HG02678 (cell line): ENCODE measurements at regions not wholly inside any gene's neighbourhood (a gene's known extent, or its start where the extent isn't known, plus 50 kb on each side); places are given as distances from the start of the nearest gene placed in this dataset.

ENCODE experiments used
- ATAC-seq: cut with Tn5 transposase; IDR thresholded peaks from one replicate; pipeline ENCODE4 v1.9.1; 2021; ENCODE audit warnings: mild to moderate bottlenecking, moderate library complexity; ENCODE audit not compliant: unreplicated experiment

DNA sequence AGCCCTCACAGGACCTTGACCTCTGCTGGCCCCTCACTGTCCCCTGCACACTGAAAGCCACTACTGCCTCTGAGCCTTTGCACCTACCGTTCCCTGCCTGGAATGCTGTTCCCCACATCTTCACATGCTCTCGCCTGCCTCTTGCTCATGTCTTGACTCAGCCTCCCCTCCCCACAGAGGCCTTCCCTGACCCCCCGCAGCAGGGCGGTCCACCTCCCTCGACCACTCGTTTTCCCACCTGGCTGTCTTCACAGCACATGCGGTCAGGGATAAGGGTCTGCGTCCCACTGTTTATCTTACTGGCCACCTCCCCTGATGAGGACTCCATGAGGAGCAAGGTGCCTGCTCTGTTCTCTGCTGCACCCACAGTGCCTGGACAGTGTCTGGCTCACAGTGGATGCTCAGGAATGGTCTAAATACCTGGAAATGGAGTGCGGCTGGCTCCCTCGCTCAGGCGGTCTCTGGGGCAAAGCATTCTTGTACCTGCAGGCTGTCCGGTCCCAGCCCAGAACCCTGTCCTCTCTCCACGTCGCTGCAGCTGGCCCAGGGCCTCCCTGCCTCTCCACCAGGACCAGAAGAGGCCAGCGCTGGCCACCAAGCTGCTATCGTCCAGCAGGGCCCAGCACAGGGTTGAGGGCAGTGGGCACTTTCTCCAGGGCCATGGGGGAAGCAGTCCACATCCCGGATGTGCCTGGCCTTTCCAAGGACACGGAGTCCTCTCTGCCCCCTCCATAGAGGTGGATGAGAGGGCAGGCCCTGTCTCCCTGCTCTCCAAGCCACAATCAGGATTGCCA is 107.4 kb downstream of the NCOR2 start:
- no peak for ATAC-seq

- no peak for ATAC-seq
Measured at GRCh38 chr12:124458992-124459851, 108.2 kb downstream of the NCOR2 start.

- ATAC-seq, result no peak
Measured at GRCh38 chr12:124458220-124458991, 109.0 kb downstream of the NCOR2 start.

- ATAC-seq, result peak; percentile 30
Measured at GRCh38 chr12:124457287-124458219, 109.9 kb downstream of the NCOR2 start.

DNA sequence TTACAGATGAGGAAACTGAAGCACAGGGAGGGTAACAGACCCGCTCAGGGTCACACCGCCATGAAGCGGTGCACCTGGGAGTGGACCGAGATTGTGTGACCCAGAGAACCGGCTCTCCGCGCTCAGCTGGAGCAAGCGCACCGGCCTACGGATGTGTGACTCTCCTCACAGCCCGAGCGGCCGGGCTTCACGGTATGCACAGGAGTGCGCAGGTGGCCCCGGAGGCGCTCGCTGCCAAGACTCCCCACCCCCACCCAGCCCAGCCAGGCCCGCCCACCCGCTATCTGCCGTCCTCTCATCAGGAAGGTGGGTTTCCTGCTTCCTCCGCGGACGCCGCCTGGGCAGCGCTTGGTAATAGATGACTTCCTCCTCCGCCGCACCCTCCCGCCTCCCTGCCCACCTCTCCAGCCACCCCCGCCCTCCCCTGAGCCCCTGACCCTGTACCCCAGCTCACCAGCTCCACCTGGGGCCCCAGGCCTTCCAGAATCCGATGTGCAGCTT is 110.7 kb downstream of the NCOR2 start:
- ATAC-seq, result peak; percentile 23

DNA sequence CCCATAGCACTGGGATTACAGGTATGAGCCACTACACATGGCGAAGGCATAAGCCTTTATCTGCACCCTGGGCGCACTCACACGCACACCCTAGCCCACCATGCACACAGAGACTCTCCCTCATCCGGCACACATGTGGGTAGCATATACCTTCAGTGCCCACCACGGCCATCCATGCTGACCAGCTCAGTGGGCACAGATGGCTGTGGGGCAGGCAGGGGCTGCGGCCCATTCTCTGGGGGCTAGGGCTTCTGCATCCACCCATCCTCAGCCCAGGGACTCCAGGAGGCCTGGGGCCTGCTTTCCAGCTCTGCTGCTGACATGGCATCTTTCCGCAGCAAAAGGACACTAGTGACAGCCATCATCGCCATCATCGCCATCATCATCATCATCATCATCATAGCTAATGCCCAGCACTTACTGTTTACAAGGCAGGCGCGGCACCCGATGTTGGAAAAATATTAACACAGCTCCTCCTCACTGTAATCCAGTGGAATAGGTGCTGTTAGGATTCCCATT is 111.2 kb downstream of the NCOR2 start:
- no peak for ATAC-seq

DNA sequence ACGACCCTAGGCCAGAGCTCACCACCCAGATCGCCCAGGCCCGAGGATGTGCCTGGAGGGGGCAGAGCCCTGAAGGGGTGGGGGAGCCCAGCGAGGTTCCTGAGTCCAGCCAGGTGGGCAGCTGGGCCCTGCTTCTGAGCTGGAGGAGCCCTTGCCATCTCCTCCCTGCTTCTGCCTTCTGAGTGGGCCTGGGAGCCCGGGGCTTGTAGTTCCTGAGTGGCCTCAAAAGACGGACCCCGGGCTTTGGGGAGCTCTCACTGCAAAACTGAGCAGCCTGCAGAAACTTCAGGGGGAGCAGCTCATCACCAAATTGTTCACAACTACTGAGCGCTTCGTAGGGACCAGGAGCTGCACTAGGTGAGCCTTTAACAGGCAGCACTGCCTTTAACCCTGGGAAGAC is 112.1 kb downstream of the NCOR2 start:
- ATAC-seq, result no peak

GRCh38 chr12:124454735-124455134 is 112.7 kb downstream of the NCOR2 start:
- ATAC-seq, result no peak

DNA sequence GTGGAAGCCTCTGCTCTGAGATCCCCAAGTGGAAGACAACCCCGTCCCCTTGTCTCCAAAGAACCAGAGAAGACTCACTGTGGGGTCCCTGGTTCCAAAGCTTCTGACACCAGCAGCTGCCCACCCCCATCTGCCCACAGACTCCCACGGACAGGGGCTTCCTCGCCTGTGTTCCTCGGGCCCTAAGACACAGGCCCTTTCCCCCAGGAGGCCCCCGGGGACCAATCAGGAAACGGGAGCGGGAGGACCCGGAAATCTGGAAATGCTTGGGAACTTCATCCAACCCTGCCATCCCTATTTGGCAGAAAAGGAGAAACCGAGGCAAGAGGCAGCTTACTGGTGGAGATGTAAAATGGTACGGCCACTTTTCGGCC is 113.1 kb downstream of the NCOR2 start:
- ATAC-seq, result no peak

- ATAC-seq, result peak; percentile 85
Measured at GRCh38 chr12:124453419-124454351, 113.7 kb downstream of the NCOR2 start.

DNA sequence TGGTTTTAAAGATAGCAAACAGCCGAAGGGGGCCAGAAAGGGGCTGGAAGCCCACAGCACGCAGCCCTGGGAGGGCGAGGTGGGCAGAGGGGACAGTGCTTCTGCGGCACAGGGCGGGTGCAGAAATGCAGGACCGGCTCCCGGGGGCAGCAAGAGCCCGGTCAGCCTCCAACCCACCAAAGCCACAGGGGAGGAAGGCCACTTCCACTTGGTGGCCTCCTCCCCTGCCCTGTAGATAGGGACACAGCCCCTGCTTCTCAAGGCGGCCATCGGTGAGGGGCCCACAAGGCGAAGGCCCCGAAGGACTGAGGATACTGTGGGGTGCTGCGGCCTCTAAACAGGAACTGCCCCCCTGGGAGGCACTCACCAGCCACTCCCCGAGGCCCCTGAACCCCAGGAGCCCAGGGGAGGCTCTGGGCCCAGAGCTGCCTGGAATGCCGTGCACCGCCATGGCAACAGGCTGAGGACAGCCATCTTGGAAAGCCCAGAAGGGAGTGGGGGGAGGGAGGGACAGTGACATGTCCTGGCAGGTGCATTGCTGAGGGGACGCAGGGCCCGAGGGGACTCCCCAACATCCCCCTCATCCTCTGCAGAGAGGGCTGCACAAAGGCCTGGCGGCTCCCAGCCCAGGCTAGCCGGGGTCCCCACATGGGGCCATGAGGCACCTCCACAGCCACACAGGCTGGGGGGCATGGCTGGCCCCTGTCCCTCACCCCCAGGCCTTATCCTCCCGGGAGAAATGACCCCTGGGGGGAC is 114.7 kb downstream of the NCOR2 start:
- ATAC-seq, result no peak

- no peak for ATAC-seq
Measured at GRCh38 chr12:124451637-124452243, 115.7 kb downstream of the NCOR2 start.

- no peak for ATAC-seq
Measured at GRCh38 chr12:124451016-124451415, 116.4 kb downstream of the NCOR2 start.

DNA sequence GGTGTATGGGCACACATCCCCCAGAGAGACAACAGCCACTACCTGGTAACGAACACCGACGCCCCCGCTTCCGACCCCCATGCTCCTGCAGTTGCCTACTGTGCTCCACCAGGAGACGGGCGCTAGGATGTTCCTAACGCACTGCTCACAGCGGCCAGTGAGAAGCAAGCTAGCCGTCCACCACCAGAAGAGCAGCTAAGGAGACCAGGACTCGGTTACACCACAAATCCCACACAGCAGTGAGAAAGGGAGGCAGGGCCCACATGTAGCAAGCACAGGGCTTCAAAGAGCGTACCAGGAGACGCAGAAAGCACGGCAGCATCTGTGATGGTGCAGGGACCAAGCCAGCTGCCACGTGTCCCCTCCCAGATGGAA is 117.0 kb downstream of the NCOR2 start:
- no peak for ATAC-seq

GRCh38 chr12:124449623-124450375 is 117.6 kb downstream of the NCOR2 start:
- no peak for ATAC-seq

- no peak for ATAC-seq
Measured at GRCh38 chr12:124448955-124449622, 118.3 kb downstream of the NCOR2 start.
